ENCODE measurements at regions not wholly inside any gene's neighbourhood (a gene's known extent, or its start where the extent isn't known, plus 50 kb on each side); places are given as distances from the start of the nearest gene placed in this dataset.

- no peak for DNase-seq (ENCODE audit: low spot score)
Measured at GRCh38 chr5:29882036-29882435, 1311.5 kb upstream of the CDH6 start.

- DNase-seq (ENCODE audit: low spot score) = no peak
Measured at GRCh38 chr5:29879401-29879800, 1314.1 kb upstream of the CDH6 start.

DNA sequence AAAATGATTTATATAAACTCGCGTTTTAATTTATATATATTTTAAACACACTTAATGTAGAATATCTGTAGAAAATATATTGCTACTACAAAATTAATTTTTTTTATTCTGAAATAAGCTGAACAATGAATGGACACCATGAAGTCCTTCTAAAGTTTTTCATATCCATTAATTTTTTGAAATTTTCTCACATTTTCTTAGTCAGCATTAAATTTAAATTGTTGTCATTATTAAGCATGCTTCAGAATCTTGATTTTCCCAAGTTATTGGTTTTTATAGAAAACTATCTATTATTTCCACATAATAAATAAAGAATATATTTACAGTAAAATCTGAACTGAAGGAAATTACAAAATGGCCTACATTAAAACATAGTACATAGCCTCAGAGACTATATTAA is 1314.9 kb upstream of the CDH6 start:
- DNase-seq (ENCODE audit: low spot score) = no peak

DNA sequence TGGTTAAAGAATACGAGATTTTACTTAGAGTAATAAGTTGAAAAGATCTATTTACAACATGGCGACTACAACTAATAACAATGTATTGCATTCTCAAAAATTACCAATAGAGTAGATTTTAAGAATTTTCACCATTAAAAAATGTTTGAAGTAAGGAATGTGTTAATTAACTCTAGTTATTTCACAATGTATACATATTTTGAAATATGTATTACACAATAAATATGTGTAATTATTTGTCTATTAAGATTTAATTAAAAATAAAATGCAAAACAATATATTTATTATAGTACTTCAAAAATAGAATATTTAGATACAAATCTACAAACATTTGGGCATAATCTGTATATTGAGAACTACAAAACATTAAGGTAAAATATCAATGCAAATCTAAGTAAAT is 1326.3 kb upstream of the CDH6 start:
- DNase-seq (ENCODE audit: low spot score) = no peak

DNA sequence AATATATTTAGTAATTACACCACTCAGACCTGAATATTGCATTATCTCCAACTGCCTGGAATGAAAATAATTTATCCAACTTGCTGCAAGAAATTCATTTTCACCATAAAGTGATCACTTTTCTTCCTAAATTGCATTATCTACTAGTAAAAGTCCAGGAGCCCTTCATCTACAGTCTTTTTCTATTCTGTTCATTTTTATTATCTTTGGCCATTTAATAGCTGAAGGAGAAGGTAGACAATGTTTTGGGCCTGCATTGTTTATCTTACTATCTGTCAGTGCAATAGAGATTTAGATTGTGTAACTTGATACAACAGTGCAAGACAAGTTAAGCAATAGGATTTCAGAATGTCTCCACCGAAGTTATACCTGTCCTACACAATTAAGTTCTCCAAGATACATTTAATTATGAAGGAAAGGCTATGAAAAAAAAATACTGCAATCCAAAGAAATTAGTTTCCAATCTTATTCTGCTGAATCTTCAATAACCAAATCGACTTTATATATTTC is 1339.7 kb upstream of the CDH6 start:
- DNase-seq (ENCODE audit: low spot score) = no peak

DNA sequence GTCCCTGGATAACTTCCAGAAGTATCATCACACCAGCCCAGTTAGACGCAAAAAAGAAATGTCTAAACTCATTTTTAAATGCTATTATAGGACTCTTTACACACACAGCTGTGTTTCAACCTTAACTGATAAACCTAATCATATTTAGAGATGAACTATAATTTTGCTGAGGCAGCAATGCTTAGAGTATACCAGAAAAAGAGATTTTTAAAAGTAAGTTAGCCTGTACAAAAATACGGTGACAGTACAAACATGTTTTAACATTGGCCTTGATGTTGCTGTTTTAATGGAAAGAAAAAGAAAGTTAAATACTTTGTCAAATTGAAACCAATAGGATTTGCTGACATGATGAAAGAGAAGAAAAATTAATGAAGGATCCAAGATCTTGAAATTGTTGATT is 1341.2 kb upstream of the CDH6 start:
- DNase-seq (ENCODE audit: low spot score) = no peak

DNA sequence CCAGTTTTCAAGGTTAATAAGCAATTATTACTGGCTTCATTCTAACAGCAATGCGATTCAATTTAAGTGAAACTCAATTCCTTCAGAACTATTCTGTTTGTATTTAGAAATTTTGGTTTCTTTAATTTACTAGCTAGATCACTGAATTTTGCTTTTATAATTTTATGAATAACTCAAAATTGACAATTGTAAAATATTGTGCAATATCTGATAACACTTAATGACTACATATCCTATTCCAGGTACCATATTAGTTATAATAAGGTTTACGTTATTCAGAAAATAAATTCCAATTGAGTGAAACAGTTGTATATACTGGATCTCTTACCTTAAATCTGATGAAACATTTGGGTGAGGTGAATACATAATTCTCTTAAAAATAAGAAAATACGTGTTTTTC is 1348.3 kb upstream of the CDH6 start:
- DNase-seq (ENCODE audit: low spot score) = no peak

DNA sequence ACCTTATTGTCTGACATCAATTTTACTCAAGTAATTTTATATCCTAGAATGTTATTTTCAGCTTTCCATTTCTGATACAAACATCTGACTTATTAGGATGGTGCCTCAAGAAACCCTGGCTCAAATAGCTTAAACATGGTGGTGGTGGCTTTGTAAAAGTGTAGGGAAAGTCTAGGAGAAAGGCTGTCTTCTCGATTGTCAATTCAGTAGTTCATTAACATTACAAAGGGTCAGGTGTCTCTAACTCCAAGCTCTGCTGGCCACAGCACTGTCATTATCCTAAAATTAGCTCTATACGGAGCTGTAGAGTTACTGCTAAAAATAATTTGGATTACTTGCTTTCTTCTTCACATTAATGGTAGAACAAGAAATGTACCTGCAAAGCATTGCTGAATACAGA is 1360.1 kb upstream of the CDH6 start:
- DNase-seq (ENCODE audit: low spot score) = no peak

- DNase-seq (ENCODE audit: low spot score) = no peak
Measured at GRCh38 chr5:29822521-29822920, 1371.0 kb upstream of the CDH6 start.

GRCh38 chr5:29811914-29812679 is 1381.4 kb upstream of the CDH6 start:
- no peak for DNase-seq (ENCODE audit: low spot score)

GRCh38 chr5:29805804-29806203 is 1387.7 kb upstream of the CDH6 start:
- DNase-seq (ENCODE audit: low spot score) = no peak

DNA sequence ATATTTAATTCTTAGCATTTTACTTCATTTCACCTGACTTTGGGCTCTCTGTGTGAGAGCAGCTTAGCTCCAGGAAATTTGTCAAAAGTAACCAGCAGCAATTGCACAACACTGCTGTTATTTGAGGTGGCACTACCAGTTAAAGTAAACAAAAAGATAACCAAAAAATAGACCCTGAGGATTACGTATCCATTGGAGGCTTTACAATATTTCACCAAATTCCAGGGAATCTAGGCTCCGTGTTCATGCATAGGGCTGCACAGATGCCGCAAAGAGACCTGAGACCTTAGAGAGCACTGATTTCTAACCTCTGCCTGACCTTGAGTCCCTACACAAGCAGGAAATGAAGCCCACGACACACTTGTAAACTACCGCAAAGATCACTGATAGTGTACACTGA is 1392.7 kb upstream of the CDH6 start:
- DNase-seq (ENCODE audit: low spot score) = no peak

- no peak for DNase-seq (ENCODE audit: low spot score)
Measured at GRCh38 chr5:29796013-29796412, 1397.5 kb upstream of the CDH6 start.

DNA sequence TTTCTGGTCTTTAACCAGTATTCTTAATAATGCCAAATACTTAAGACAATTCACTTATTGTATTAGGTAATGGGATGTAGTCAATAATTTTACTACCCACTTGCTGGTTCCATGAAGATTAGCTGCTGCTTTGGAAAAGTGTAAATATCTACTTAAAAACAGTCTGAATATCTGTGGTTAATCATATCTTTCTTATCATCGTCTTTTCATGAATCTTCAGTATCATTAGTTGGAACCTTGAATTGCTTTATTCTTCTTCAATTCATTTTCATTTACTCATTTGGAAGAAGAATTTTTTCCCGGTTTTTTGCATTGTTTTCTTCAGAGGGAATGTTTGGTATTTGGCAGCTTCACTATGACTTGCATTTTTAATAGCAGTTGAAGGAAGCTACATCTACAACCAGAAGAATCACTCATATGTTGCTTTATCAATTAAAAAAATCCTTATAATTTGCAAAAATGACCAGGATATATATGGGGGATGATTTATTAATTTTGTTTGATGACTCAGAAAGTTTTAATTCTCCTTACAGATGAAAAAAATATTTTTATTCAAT is 1398.3 kb upstream of the CDH6 start:
- DNase-seq (ENCODE audit: low spot score) = no peak

DNA sequence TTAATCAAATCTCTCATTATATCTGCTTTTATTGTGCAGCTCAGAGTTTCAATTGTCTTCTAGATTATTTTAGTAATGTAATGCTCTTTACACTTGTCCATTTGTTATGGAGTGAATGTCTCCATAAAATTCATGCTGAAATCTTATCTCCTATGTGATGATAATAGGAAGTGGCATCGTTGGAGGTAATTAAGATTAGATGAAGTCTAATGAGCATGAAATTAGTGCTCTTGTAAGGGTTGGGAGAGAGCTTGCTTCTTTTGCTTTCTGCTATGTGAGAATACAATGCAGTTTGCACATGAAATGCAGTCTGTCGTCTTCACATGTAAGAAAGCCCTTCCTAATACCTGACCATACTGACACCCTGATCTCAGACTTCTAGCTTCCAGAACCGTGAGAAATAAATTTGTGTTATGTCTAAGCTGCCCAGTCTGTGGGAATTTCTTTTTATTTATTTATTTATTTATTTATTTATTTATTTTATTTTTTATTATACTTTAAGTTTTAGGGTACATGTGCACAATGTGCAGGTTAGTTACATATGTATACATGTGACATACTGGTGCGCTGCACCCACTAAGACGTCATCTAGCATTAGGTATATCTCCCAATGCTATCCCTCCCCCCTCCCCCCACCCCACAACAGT is 1399.2 kb upstream of the CDH6 start:
- DNase-seq (ENCODE audit: low spot score) = no peak

DNA sequence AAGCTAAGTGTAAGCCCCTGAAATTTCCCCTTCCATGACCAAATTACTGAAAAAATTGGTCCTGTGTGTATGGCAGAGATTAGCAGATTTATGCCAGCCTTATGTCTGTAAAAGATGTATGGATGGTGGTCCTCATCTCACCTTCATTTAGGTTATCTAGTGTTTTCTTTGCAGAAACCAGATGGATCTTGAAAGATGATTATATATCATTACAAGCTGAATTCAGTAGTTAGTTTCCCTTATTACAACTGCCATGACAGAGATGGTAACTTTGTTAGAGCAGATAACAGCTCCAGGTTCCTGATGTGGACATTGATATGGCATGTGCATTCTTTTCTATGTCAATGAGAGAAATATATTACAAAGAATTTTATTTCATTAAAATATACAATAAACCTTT is 1403.2 kb upstream of the CDH6 start:
- DNase-seq (ENCODE audit: low spot score) = no peak

DNA sequence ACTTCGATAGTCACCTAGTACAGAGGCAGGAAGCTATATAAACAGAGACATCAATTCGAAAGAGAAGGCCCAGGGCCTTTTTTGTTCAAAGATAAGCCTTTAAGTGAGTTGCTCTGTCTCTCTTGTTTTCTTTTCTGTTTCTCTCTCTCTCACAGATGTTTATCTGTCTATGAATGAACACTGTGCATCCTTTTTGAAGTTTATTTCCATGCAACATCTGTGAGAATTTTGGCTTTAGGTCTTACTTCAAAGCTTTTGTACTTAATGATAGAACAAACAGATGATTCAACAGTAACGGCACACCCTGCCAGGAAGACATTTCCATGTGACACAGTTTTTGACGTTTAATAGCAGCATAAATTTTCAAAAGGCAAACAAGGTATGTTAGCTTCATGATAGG is 1413.1 kb upstream of the CDH6 start:
- no peak for DNase-seq (ENCODE audit: low spot score)

GRCh38 chr5:29779141-29779540 is 1414.3 kb upstream of the CDH6 start:
- DNase-seq (ENCODE audit: low spot score) = no peak

DNA sequence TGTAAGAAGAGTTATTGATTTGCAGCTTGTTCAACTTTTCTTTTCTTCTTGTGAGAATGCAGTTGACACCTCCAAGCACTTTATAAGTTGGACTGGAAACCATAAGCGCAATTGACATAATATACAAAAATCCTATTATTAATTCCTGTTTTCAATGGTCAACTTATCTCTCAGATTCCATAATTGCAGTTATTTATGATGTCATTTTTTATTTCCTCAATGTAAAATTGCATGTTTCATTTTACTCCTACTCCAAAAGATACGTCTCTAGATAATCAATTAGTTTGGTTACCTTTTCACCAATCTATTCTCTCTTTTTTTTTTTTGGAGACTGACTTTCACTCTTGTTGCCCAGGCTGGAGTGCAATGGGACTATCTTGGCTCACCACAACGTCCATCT is 1416.1 kb upstream of the CDH6 start:
- no peak for DNase-seq (ENCODE audit: low spot score)

DNA sequence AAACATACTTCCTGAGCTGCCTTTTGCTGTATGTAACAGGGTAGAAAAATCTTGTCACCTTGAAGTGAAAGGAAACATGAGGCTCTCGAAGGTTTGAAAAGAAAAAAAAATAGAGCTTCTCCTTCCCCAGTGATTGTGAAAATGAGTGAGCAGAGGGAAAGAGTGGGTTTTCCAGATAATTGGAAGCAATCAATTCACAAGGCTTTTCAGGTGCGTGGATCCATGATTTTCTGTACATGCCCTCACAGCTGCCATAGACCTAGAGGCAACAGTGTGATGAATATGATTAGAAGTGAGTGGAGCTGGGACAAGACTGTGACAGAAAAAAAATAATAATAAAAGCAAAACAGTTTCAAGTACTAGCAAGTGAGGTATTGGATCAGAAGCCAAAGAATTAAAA is 1422.5 kb upstream of the CDH6 start:
- no peak for DNase-seq (ENCODE audit: low spot score)

DNA sequence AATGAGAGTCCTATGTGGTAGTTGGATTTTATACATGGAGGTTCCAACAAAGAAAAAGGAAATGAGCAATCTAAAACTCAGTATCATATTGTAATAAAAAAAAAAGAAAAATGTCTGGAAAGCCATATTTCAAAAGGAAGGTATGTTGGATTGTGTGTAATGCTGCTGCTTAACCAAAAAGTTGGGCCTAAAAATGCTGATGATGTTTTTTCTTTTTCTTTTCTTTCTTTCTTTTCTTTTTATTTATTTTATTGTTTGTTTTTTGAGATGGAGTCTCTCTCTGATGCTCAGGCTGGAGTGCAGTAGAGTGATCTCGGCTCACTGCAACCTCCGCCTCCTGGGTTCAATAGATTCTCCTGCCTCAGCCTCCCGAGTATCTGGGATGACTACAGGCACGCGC is 1424.0 kb upstream of the CDH6 start:
- no peak for DNase-seq (ENCODE audit: low spot score)

DNA sequence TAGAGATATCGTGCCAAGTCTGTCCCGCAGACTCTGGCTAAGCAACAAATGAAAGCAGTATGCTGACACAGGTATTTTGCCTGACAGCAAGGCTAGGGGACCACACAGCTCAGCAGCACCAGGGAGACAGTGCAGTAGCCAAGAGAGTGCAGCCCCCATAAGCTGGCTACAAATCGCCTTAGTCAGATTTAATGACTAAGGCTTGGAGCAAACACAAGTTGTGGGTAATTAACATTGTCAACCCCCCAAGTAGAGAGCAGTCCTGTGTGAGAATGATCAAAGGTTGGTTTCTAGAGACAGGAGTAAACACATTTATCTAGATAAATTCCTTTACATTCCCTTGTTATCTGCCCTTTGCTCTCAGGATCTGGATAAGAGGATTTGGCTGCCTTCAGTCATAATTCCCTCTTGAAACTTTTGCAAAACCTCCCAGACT is 1434.5 kb upstream of the CDH6 start:
- no peak for DNase-seq (ENCODE audit: low spot score)

DNA sequence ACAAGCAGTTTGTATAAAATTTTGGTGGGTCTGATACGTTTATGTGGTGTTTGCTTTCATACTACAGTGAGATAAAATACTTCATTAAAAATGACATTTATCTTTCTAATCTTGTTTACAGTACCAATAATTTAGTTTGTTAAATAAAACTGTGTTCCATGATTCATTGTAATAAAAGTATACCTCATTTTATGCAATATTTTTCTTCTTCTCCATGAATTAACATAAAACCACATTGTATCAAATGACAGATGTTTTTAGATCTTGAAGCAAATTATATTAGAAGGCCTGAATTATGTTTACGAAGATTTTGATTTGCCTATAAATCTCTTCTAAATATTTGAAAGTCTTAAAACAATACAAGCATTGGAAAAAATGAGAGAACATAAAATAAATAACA is 1443.0 kb upstream of the CDH6 start:
- no peak for DNase-seq (ENCODE audit: low spot score)

Data from mesenteric fat pad (tissue), 1 donor.